KG1 (cell line): ENCODE measurements at regions not wholly inside any gene's neighbourhood (a gene's known extent, or its start where the extent isn't known, plus 50 kb on each side); places are given as distances from the start of the nearest gene placed in this dataset.

Experiments
- DNase-seq: peaks from one replicate; lab custom pipeline; 2025; lab: John Stamatoyannopoulos, UW

DNA sequence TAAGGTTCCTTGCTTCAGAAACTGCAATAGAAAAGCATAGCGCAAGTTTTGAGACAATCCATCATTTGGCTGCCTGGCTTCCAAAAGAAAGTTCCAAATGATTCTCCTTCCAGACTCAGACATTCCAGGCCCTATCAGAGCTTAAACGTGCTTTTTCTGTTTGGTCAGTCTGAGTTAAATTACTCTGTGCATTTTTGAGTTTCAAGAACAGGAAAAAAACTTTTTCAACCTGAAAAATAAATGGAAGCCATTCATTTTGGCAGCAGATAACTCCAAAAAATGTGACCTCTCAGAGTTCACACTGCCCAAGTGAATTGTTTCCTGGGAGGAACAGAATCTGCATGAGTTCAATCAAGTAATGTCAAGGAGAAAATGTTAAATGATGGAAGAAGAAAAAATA, 354.2 kb downstream of the CXCL12 start:
- DNase-seq = no peak

DNA sequence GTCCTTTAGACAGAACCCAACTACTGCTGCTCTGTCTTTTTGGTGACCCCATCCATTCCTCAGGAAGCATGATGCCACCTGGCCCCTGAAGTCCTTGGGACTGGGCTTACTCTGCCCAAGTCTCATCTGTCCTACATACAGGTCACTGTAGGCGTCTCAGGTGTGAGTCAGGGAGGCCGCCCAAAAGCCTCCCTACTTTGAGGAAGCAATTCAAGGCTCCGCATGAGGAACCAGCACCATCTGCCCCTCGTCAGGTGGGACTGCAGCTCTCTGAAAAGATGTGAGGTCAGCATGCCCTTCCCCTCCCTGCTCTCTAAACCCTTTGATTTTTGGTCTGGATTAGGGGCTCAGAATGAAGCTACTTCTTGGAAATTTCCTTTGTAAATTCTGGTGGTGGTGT, 354.8 kb downstream of the CXCL12 start:
- DNase-seq = no peak

DNA sequence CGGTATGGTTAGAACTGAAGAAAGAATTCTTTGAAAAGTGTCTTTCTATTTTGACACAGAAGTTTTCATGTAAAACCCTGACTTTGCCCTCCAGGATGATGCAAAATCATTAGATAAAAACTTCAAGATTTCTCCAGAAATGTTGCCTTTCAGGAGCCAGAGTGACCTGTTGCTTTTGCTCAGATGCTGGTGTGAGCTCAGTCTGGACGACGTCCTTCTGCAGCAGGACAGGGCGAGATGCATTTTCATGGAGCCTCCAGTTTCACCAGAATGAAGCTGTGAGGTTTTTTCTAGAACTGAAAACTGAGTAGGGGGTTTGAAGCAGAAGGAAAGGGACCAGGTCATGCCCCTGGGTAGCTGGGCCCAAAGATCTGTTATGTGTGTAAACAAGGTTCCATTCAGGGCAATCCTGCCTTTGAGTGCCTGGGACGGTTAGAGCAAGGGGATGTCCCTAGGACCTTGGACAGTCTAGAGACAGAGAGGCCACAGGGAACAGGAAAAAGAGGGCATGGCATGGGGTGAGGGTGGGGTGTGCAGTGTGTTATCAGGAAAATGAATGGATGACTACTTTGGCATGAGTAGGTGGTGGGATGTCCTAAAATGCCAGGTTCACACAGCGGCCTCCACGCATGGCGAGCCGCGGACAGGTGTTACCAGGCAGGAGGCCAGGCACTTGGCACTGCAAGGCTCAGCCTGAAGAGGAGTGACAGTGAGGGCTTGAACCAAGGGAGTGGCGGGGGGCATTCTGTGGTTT, 356.3 kb downstream of the CXCL12 start:
- DNase-seq = no peak

GRCh38 chr10:44024356-44025116, 360.4 kb downstream of the CXCL12 start:
- DNase-seq = no peak

GRCh38 chr10:44023517-44023916, 361.4 kb downstream of the CXCL12 start:
- DNase-seq = no peak

DNA sequence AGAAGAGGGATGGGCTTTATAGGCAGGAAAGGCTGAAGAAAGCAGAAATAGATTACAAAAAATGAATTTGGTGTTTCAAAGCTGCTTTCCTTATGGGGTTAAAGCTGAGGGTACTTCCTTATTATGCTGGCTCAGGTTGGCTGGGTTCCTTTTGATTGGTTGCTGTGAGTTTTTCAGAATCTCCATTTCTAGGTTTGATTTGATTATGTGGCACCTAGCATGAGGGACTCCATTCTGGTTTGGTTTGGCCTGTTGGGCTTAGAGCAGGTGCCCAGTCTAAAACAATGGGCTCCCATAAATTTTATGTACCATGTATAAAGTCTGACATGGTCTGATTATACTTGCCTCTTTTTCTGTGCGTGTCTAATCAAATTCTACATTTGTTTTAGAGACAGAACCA, 362.7 kb downstream of the CXCL12 start:
- no peak for DNase-seq

DNA sequence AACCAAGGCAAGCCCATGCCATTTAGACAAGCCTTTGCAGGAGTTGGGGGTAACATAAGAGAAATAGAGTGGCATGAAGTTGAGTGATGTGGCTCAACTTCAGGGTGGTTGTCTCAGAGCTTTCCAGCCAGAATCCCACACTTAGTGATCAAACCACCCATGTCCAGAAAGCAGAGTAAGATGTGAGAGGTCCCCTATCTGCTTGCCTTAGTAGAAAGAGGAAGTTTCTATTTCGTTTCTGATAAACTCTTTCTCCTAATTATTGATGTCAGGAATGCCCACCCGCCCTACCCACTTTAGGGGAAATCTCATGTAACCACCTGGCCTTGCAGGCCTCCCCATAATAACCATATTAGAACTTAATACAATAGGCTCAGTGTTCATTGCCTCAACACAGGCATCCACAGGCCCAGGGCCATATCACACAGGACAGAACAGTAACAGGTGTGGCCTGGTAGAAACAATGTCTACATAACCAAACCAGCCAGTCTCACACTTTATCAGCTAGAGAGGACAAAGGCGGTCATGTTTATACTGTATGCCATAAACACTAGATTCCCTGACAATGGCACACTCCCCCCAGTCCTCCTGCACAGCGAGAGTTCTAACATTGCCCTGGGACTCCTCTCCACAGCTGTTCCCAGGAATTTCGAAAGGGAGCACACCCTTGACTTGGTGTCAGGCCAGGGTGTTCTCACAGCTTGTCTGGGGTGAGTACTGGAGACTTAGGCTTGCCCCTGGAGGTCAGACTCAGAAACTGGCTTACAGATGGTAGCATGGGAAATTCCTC, 364.4 kb downstream of the CXCL12 start:
- DNase-seq = no peak

DNA sequence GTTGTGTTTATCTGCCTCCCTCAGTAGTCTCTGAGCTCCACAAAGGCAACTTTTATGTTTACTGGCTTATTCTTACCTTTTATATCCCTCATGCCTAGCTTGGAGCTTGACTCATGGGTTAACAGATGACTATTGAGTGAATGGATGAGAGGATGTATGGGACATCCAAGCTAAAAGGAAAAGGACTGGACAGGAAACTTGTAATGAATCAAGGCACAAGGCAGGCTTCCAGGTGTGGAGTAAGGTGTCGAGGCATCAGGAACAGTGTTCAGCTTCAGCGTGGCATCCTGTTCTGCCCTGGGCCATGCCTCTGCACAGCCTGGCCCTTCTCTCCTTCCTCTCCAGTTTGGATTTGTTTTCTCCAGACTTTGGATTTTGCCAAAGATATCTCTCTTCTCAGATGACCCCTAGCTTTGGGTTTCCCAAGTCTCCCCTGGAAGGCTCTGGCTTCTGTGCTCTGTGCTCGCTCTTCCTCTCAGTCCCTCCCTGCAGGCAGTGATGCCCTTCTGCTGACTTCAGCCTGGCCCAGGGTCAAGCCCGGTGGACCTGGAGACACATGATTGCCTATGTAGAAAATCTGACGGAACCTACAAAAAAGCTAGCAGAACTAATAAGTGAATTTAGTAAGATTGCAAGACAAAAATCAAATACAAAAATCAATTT, 367.3 kb downstream of the CXCL12 start:
- DNase-seq = no peak

GRCh38 chr10:44016589-44017482, 368.1 kb downstream of the CXCL12 start:
- no peak for DNase-seq

DNA sequence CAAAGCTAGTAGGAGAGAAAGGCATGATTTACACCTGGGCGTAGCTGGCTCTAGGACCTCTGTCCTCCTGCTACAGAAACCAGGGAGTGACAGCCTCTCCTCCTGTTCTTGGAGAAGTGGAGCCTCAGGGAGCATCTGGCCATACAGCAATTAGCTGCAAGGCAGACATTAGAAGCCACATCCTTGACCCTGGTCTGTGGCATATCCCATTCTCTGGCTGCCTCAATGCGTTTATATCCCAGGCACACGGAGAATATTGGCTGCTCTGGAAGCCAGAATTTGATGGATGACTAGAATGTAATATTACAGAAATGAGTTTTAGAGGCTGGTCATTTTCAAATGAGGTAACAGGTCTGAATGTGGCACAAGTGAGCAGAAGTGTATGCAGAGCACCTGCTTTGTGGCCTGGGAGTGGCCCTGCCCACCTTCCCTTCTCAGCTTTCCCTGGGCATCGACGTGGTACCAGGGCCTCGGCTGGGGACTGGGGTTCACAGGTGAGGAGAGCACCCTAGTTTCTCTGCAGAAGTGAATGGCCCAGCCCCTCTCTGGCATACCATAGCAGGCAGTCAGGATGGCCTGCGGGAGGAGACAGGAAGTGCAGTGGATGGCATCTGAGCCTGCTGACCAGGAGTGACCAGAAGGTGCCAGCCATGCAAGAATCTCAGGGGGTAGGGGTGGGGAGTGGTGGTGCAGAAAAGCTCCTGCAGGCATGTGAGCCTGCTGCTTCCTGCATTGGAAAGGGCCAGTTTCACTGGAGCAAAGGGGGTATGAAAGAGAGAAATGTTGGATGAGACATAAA, 367.2 kb upstream of the ZNF32 start:
- DNase-seq = no peak

DNA sequence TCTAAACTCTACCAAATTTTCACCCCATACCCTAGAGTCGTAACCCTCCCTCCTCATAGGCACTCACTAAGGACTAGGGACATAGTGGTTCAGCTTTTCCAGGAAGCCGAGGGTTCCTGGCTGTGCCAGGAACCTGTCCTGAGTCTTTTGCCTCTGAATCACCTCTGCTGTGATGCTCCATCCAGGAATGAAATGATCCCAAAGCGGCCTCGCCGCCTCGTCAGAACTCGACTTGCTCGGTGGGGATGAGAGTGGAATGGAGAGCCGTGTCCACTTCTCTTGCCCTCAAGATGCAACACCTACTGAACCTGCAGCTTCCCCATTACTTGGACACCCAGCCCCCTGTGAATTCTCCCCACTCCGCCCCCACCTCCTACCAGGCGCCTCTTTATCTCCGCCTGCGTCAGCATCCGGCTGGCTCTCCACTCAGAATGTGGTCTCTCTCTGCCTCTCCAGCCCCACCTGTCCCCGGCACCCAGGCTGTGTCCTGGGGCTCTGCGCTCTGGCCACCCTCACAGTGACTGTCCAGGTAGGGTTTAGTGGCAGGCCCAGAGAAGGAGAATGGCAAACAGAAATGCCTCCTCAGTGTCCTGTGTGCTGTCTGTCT, 366.1 kb upstream of the ZNF32 start:
- no peak for DNase-seq

- DNase-seq = no peak
These were observed 365.3 kb upstream of the ZNF32 start for GRCh38 chr10:44013981-44014380.

- DNase-seq = no peak
These were observed 364.2 kb upstream of the ZNF32 start for GRCh38 chr10:44012921-44013320.

- no peak for DNase-seq
These were observed 362.9 kb upstream of the ZNF32 start for GRCh38 chr10:44011603-44011981.

GRCh38 chr10:44010873-44011602, 362.4 kb upstream of the ZNF32 start:
- DNase-seq = no peak

GRCh38 chr10:44009891-44010632, 361.4 kb upstream of the ZNF32 start:
- no peak for DNase-seq

- no peak for DNase-seq
These were observed 360.4 kb upstream of the ZNF32 start for GRCh38 chr10:44008917-44009709.
